ENCODE measurements at regions not wholly inside any gene's neighbourhood (a gene's known extent, or its start where the extent isn't known, plus 50 kb on each side); places are given as distances from the start of the nearest gene placed in this dataset.

GRCh38 chr2:10964052-10964790, 52.5 kb downstream of the KCNF1 start:
- no peak for TF ChIP-seq CTCF (conservative IDR thresholded peaks at IDR 0.05; ENCODE audit: low read length)
- H3K4me3 ChIP-seq (ENCODE audit: low read length): no peak overlapping the region
- DNase-seq (ENCODE audit: low read depth): peak; percentile 31

GRCh38 chr2:10965241-10965843, 53.6 kb downstream of the KCNF1 start:
- TF ChIP-seq CTCF (conservative IDR thresholded peaks at IDR 0.05; ENCODE audit: low read length): no peak
- H3K4me3 ChIP-seq (ENCODE audit: low read length): no peak overlapping the region
- DNase-seq (ENCODE audit: low read depth): no peak

GRCh38 chr2:10966056-10966455, 54.3 kb downstream of the KCNF1 start:
- no peak for DNase-seq (ENCODE audit: low read depth)
- no peak overlapping the region for H3K4me3 ChIP-seq (ENCODE audit: low read length)
- no peak for TF ChIP-seq CTCF (conservative IDR thresholded peaks at IDR 0.05; ENCODE audit: low read length)

GRCh38 chr2:10966741-10967140, 55.0 kb downstream of the KCNF1 start:
- no peak for TF ChIP-seq CTCF (conservative IDR thresholded peaks at IDR 0.05; ENCODE audit: low read length)
- no peak for DNase-seq (ENCODE audit: low read depth)
- H3K4me3 ChIP-seq (ENCODE audit: low read length): no peak overlapping the region

- DNase-seq (ENCODE audit: low read depth): no peak
- TF ChIP-seq CTCF (conservative IDR thresholded peaks at IDR 0.05; ENCODE audit: low read length): no peak
- no peak overlapping the region for H3K4me3 ChIP-seq (ENCODE audit: low read length)
Measured at GRCh38 chr2:10968176-10968575, 56.4 kb downstream of the KCNF1 start.

GRCh38 chr2:10970666-10971065, 58.9 kb downstream of the KCNF1 start:
- DNase-seq (ENCODE audit: low read depth): no peak
- no peak overlapping the region for H3K4me3 ChIP-seq (ENCODE audit: low read length)
- no peak for TF ChIP-seq CTCF (conservative IDR thresholded peaks at IDR 0.05; ENCODE audit: low read length)

Data from AG10803 (cell line).